SK-N-SH treated with all-trans-retinoic acid at 6 μM for 48 hours (cell line): ENCODE measurements at regions not wholly inside any gene's neighbourhood (a gene's known extent, or its start where the extent isn't known, plus 50 kb on each side); places are given as distances from the start of the nearest gene placed in this dataset.

Source experiments
- ATAC-seq: fragments of 200-7000 bp; cut with Tn5 transposase; 3 replicates; pipeline ENCODE4 v1.9.1; 2020; ENCODE audit warnings: mild to moderate bottlenecking, moderate library complexity
- ARNTL ChIP-seq: fragments of 450-650 bp; formaldehyde crosslinking; IDR thresholded peaks from 2 replicates; pipeline ENCODE4 v1.5.0; 2020; ENCODE audit warnings: low read depth, mild to moderate bottlenecking, moderate library complexity, borderline replicate concordance
- BACH2 ChIP-seq: fragments of 250-450 bp; sonication (Bioruptor Pico); IDR thresholded peaks from 2 replicates; pipeline ENCODE4 v1.9.0; 2021; ENCODE audit warnings: mild to moderate bottlenecking, borderline replicate concordance
- CREB5 ChIP-seq: fragments of 250-450 bp; sonication (Bioruptor Pico); IDR thresholded peaks from 2 replicates; pipeline ENCODE4 v1.5.1; 2020; ENCODE audit warnings: low read depth, mild to moderate bottlenecking, moderate library complexity
- CSDC2 ChIP-seq: fragments of 250-450 bp; sonication (Bioruptor Pico); IDR thresholded peaks from 2 replicates; pipeline ENCODE4 v1.5.0; 2020; ENCODE audit warnings: mild to moderate bottlenecking, moderate library complexity
- CSRNP3 ChIP-seq: fragments of 250-450 bp; sonication (Bioruptor Pico); IDR thresholded peaks from 2 replicates; pipeline ENCODE4 v1.5.1; 2021; ENCODE audit warnings: mild to moderate bottlenecking, moderate library complexity
- ESRRG ChIP-seq: fragments of 250-450 bp; sonication (Bioruptor Pico); IDR thresholded peaks from 2 replicates; pipeline ENCODE4 v1.6.1; 2021; ENCODE audit warnings: mild to moderate bottlenecking
- GLIS3 ChIP-seq: fragments of 250-450 bp; sonication (Bioruptor Pico); IDR thresholded peaks from 2 replicates; pipeline ENCODE4 v1.5.0; 2020; ENCODE audit warnings: mild to moderate bottlenecking, moderate library complexity
- ISL1 ChIP-seq: fragments of 250-450 bp; sonication (Bioruptor Pico); IDR thresholded peaks from 2 replicates; pipeline ENCODE4 v2.1.2; 2022; ENCODE audit warnings: mild to moderate bottlenecking, moderate library complexity
- OSR1 ChIP-seq: fragments of 250-450 bp; sonication (Bioruptor Pico); IDR thresholded peaks from 2 replicates; pipeline ENCODE4 v1.8.0; 2022; ENCODE audit warnings: moderate library complexity, mild to moderate bottlenecking, inconsistent platforms
- PATZ1 ChIP-seq: fragments of 250-450 bp; sonication (Bioruptor Pico); IDR thresholded peaks from 2 replicates; pipeline ENCODE4 v1.8.0; 2020; ENCODE audit warnings: mild to moderate bottlenecking, moderate library complexity, borderline replicate concordance
- RARB ChIP-seq: fragments of 250-450 bp; sonication (Bioruptor Pico); IDR thresholded peaks from 2 replicates; pipeline ENCODE4 v1.8.0; 2021; ENCODE audit warnings: mild to moderate bottlenecking, moderate library complexity
- SNAI2 ChIP-seq: fragments of 250-450 bp; sonication (Bioruptor Pico); IDR thresholded peaks from 2 replicates; pipeline ENCODE4 v1.5.0; 2020; ENCODE audit warnings: mild to moderate bottlenecking, moderate library complexity
- TCF4 ChIP-seq: fragments of 250-450 bp; sonication (Bioruptor Pico); IDR thresholded peaks from 2 replicates; pipeline ENCODE4 v1.8.0; 2021; ENCODE audit warnings: mild to moderate bottlenecking, moderate library complexity, borderline replicate concordance
- TOX ChIP-seq: fragments of 250-450 bp; sonication (Bioruptor Pico); IDR thresholded peaks from 2 replicates; pipeline ENCODE4 v1.8.0; 2021; ENCODE audit warnings: mild to moderate bottlenecking, moderate library complexity, borderline replicate concordance
- TSHZ2 ChIP-seq: fragments of 250-450 bp; sonication (Bioruptor Pico); IDR thresholded peaks from 2 replicates; pipeline ENCODE4 v1.5.0; 2020; ENCODE audit warnings: mild to moderate bottlenecking, moderate library complexity
- ZC3H10 ChIP-seq: fragments of 250-450 bp; sonication (Bioruptor Pico); IDR thresholded peaks from 2 replicates; pipeline ENCODE4 v1.5.1; 2021; ENCODE audit warnings: mild to moderate bottlenecking, moderate library complexity
- ZFP3 ChIP-seq: fragments of 250-450 bp; sonication (Bioruptor Pico); IDR thresholded peaks from 2 replicates; pipeline ENCODE4 v1.5.0; 2020; ENCODE audit warnings: mild to moderate bottlenecking, moderate library complexity
- ZNF565 ChIP-seq: fragments of 450-650 bp; formaldehyde crosslinking; conservative IDR thresholded peaks from 2 replicates; pipeline ENCODE4 v1.5.0; 2020; ENCODE audit warnings: low read depth, mild to moderate bottlenecking, moderate library complexity
- ZNF70 ChIP-seq: fragments of 450-650 bp; formaldehyde crosslinking; IDR thresholded peaks from 2 replicates; pipeline ENCODE4 v1.5.0; 2020; ENCODE audit warnings: mild to moderate bottlenecking, moderate library complexity
- ZNF8 ChIP-seq: fragments of 450-650 bp; formaldehyde crosslinking; IDR thresholded peaks from 2 replicates; pipeline ENCODE4 v1.5.0; 2020; ENCODE audit warnings: mild to moderate bottlenecking, moderate library complexity
- TF ChIP-seq, protein P1 (sequence below): fragments of 250-450 bp; sonication (Bioruptor Pico); IDR thresholded peaks from 2 replicates; pipeline ENCODE4 v1.8.0; 2021; ENCODE audit warnings: low read depth, mild to moderate bottlenecking, moderate library complexity, borderline replicate concordance

- no peak for ATAC-seq
- no peak for TF ChIP-seq ZNF8 (CRISPR knock-in tag)
- TF ChIP-seq ARNTL (CRISPR knock-in tag), result no peak
- no peak for TF ChIP-seq RARB (CRISPR knock-in tag)
- no peak for TF ChIP-seq CSRNP3 (CRISPR knock-in tag)
- no peak for TF ChIP-seq CSDC2 (CRISPR knock-in tag)
- no peak for TF ChIP-seq ZNF70 (CRISPR knock-in tag)
- no peak for TF ChIP-seq TOX
- TF ChIP-seq, protein P1, sequence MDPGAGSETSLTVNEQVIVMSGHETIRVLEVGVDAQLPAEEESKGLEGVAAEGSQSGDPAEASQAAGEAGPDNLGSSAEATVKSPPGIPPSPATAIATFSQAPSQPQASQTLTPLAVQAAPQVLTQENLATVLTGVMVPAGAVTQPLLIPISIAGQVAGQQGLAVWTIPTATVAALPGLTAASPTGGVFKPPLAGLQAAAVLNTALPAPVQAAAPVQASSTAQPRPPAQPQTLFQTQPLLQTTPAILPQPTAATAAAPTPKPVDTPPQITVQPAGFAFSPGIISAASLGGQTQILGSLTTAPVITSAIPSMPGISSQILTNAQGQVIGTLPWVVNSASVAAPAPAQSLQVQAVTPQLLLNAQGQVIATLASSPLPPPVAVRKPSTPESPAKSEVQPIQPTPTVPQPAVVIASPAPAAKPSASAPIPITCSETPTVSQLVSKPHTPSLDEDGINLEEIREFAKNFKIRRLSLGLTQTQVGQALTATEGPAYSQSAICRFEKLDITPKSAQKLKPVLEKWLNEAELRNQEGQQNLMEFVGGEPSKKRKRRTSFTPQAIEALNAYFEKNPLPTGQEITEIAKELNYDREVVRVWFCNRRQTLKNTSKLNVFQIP, result no peak
- no peak for TF ChIP-seq SNAI2 (CRISPR knock-in tag)
- no peak for TF ChIP-seq GLIS3 (CRISPR knock-in tag)
These were observed 65.9 kb upstream of the EDN1 start for GRCh38 chr6:12224251-12224650.

DNA sequence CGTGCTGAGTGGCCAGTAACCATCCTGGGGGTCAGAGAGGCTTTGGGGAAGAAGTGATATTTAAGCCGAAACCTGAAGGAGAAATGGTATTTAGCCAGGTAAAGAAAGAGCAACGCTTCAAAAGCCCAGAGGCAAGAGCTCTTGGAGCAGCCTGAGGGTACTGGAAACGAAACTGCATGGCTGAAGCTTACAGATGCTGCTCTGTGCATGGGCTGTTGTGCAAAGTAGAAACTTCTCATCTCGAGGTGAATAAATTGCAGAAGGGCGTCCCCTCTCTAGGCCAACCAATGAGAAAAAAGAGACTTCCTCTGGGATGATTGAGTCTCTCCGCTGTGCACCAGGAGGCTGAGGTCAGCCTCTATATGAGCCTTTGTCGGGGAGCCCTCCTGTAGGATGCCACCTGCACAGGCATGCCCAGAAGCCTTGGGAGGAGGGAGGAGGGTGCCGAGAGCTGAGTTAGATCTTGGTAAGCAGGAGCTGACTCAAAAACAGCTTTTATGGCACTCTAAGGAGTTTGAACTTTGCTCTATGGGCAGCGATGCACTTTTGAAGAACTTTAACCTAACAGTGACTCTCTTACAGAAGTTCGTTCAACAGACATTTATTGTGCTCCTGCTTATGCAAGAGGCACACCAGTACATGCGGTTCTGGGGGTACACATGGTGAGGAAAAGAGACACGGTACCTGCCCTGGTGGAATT lies 61.6 kb upstream of the EDN1 start:
- no peak for ATAC-seq
- TF ChIP-seq CSRNP3 (CRISPR knock-in tag) (no peak), ESRRG (CRISPR knock-in tag) (no peak), BACH2 (CRISPR knock-in tag) (no peak), TSHZ2 (CRISPR knock-in tag) (no peak), ZNF70 (CRISPR knock-in tag) (no peak), ZFP3 (CRISPR knock-in tag) (no peak), ARNTL (CRISPR knock-in tag) (no peak), RARB (CRISPR knock-in tag) (no peak), ISL1 (CRISPR knock-in tag) (no peak), PATZ1 (CRISPR knock-in tag) (no peak), ZNF565 (CRISPR knock-in tag) (no peak), ZC3H10 (no peak), TCF4 (CRISPR knock-in tag) (no peak), SNAI2 (CRISPR knock-in tag) (no peak), CREB5 (CRISPR knock-in tag) (no peak), OSR1 (CRISPR knock-in tag) (no peak), TOX (no peak), GLIS3 (CRISPR knock-in tag) (no peak)
